Upper lobe of left lung (tissue), 4 donors: ENCODE measurements at regions not wholly inside any gene's neighbourhood (a gene's known extent, or its start where the extent isn't known, plus 50 kb on each side); places are given as distances from the start of the nearest gene placed in this dataset.

Source experiments
- CTCF ChIP-seq, 6 experiments: fragments of 450-650 bp in 4 of 6; fragments of 200-600 bp in 2 of 6; sonication (generic) in 2 of 6; IDR thresholded peaks; one replicate each; pipeline ENCODE4 v1.5.1; 2016 to 2019; ENCODE audit warnings: antibody characterized with exemption in 6 of 6
- POLR2A ChIP-seq, 4 donors: fragments of 450-650 bp; IDR thresholded peaks; one replicate each; pipeline ENCODE4 v1.5.1; 2016 to 2017; ENCODE audit warnings: antibody characterized with exemption in 4 of 4, mild to moderate bottlenecking in 2 of 4

- TF ChIP-seq POLR2A (IDR thresholded peaks at IDR 0.05): no peak
- no peak for TF ChIP-seq CTCF (IDR thresholded peaks at IDR 0.05)
These were observed 147.6 kb downstream of the MAIP1 start for GRCh38 chr2:200102971-200103370.
